Stimulated activated CD4-positive, alpha-beta T cell treated with anti-CD3 and anti-CD28 coated beads, Interleukin-2, amount 100 ng/mL, for 4 hours (primary cell): ENCODE measurements at regions not wholly inside any gene's neighbourhood (a gene's known extent, or its start where the extent isn't known, plus 50 kb on each side); places are given as distances from the start of the nearest gene placed in this dataset.
"Not testable (repeated sequence)": the region's sequence is repeated elsewhere in the genome, so short reads cannot be mapped to it uniquely, and the experiment has no call there.

Experiments used
- DNase-seq: peaks from one replicate; pipeline ENCODE4 v3.0.0-alpha.2; 2020; ENCODE audit warnings: low read depth

- not testable (repeated sequence) for DNase-seq
These were observed 85.9 kb upstream of the GRAMD1B start for GRCh38 chr11:123344188-123344587.

DNA sequence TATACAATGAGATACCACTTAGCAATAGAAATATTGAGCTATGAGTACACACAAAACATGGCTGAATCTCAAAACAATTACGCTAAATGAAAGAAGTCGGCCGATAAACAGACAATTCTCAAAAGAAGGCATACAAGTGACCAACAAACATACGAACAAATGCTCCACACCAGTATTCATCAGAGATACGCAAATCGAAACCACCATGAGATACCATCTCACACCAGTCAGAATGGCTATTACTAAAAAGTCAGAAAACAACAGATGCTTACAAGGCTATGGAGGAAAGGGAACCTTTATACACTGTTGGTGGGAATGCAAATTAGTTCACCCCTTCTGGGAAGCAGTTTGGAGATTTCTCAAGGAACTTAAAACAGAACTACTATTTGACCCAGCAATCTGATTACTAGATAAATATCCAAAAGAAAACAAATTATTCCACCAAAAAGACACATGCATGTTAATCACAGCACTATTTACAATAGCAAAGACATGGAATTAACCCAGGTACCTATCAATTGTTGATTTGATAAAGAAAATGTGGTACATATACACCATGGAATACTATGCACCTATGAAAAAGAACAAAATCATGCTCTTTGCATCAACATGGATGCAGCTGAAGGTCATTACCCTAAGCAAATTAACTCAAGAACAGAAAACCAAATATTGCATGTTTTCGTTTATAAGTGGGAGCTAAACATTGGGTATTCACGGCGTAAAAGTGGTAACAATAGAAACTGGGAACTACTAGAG lies 90.9 kb upstream of the GRAMD1B start:
- DNase-seq = no peak

DNA sequence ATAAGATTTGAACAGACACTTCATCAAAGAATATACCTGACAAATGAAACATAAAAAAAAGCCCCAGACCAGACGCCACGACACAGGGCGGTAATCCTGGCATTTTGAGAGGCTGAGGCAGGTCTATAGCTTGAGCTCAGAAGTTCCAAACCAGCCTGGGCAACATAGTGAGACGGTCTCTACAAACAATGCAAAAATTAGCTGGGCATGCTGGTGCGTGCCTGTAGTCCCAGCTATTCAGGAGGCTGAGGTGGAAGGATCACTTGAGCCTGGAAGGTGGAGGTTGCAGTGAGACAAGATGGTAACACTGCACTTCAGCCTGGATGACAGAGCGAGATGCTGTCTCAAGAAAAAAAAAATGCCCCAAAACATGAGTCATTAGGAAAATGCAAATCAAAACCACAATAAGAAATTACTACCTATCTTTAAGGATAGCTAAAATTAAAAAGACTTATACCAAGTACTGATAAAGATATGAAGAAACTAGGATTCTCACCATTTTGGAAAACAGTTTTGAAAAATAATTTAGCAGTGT lies 91.7 kb upstream of the GRAMD1B start:
- DNase-seq = no peak

DNA sequence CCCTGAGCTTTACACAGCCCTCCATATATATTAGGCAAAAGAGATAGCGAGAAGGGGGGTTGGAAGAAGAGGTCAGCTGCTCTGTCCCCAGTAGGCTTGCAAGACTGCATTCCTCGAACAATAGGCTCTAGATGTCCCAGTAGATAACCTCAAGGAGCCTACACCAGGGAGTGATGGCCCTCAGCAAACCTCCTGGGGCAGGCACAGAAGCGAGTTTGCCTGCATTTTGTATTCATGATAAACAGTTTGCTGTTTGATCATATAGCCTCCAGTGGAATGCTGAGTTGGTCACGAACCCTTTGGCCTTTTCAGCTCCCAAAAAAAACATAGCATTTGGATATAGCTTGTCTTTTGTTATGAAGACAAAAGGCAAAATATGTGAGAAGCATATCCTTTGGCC lies 95.1 kb upstream of the GRAMD1B start:
- no peak for DNase-seq

DNA sequence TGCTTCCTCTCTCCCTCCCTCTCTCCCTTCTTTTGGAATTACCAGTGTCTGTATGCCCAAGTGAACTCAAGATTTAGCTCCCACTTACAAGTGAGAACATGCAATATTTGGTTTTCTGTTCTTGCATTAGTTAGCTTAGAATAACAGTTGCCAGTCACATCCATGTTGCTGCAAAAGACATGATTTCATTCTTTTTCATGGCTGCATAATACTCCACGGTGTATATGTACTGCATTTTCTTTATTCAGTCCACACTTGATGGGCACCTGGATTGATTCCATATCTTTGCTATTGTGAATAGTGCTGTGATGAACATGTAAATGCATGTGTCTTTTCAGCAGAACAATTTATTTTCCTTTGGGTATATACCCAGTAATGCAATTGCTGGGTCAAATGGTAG lies 97.5 kb upstream of the GRAMD1B start:
- DNase-seq = not testable (repeated sequence)

- no peak for DNase-seq
These were observed 99.1 kb upstream of the GRAMD1B start for GRCh38 chr11:123330948-123331347.

DNA sequence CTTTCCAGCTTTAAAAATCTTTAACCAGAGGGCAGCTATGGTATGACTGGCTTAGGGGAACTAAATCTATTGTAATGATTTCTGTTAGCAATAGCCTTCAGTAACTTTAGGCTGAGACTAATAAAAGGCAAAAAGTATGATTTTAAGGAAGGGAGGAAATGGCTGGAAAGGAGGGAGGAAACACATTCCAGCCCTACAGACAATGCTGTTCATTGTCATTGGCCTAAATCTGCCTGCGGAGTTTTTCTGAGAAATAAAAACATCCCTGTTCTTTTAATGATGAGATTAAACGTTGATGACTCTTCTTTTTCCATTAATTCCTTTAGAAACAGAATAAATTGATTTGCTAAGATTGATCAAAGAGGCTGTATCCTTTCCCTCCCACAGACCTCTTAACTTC lies 99.6 kb upstream of the GRAMD1B start:
- DNase-seq = no peak

- DNase-seq = no peak
These were observed 100.0 kb upstream of the GRAMD1B start for GRCh38 chr11:123330071-123330470.

GRCh38 chr11:123328281-123328867 lies 101.7 kb upstream of the GRAMD1B start:
- no peak for DNase-seq

- no peak for DNase-seq
These were observed 104.5 kb upstream of the GRAMD1B start for GRCh38 chr11:123325533-123325932.

DNA sequence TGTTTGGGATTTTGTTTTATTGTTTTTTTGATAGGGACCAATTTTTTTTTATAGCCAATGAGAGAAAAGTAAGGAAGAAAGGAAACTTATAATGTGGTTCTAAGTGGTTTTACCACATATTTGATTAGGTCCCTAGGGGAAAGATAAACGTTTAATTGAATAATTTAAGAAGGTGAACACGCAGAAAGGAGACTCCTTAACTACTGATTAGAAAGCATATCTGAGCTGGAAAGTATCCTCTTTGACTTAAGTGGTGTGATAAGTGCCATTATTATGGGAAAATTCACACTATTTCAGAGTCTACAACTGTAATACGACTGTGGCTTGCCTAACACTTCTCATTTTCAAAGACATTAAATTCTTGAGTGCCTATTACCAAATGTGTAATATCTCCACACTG lies 106.5 kb upstream of the GRAMD1B start:
- no peak for DNase-seq

DNA sequence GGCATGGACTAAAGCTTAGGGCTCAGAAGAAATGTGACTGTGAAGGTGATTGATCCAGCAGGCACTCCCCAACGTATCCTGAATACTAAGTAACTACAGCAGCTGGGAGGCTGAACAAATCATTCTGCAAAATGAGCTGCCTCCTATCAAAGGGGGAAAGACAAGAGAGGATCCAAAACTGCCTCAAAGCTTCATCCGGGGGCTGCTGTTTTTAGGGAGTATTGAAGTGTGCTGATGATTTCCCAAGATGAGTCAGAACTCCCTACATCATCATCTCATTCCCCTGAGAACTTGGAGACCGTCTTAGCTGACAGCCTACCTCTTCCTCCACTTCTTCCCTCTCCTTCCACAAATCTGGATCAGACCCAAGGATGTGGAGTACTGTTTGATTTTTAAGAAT lies 108.4 kb upstream of the GRAMD1B start:
- no peak for DNase-seq

DNA sequence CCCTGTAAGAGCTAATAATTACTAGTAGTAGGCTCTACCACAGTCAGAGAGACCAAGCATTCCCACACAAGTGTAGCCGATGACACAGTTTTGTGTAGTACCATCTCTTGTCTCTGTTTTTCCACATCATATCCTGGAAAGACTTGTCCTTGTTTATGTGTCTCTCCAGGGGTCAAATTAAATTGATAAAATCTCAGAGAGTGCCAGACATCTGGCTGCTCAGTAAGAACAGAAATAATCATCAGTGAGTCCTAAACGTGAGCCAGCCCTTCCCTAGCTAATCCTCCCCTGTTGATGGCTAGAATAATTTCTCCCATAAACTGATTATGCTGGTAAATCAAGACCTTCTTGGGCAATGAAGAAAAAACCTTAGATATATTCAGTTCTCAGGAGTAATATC lies 111.4 kb upstream of the GRAMD1B start:
- DNase-seq = no peak

GRCh38 chr11:123318132-123318531 lies 111.9 kb upstream of the GRAMD1B start:
- DNase-seq = not testable (repeated sequence)

- no peak for DNase-seq
These were observed 114.1 kb upstream of the GRAMD1B start for GRCh38 chr11:123316003-123316402.

DNA sequence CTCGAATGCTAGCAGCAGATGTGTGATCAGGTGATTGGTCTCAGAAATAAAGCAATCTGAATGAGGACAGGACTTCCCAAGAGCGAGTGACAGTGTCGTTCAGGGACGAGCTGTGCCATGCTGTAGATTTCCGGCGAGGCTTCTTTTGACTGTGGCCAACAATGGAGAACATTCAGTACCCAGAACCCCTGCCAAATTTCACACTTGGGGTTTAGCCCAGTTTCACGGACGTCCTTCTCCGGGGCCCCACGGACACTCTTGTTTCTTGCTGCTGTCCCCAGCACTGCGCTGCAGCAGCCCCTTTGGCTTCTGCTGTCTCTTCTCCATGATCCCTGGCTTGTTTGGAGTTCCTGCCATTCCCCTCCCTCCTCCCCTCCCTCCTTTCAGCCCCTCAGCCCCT lies 115.1 kb upstream of the GRAMD1B start:
- DNase-seq = no peak

DNA sequence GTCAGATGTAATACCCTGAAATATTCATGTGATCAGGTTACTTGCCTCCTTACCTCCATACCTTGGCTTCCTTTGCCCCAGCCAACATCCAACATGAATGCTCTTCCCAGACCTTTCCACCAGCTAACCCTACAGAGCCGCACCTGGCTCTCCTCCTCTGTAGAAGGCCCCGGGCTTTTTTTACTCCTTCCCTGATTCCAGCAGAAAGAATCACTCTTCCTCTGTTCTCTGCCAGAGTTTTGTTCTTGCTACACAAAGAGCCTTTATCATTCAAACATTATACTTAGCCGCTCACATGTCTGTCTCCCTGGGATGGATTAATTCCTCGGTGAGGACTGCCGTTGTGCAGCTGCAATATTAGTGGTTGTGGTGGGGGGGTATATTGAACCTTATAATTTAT lies 116.8 kb upstream of the GRAMD1B start:
- no peak for DNase-seq

DNA sequence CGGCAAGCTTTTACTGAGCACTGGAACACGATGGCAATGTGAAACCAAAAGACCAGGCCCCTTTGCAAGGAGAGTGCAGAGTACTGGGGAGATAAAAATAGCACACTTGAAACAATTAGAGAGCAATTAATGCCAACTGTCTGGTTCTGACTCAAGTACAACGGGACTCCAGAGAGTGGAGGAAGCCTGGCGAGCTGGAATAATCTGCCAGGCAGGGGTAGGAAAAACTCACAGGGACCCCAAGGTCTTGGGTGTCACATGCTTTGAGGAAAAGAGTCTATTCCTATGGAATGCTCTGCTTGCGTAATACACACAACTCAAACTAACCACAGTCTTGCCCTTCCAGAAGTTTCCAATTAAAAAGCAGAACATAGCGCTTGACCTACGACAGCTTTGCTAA lies 113.0 kb upstream of the CLMP start:
- DNase-seq = no peak

- DNase-seq = no peak
These were observed 112.2 kb upstream of the CLMP start for GRCh38 chr11:123307276-123307675.

GRCh38 chr11:123306531-123306930 lies 111.5 kb upstream of the CLMP start:
- DNase-seq = no peak

DNA sequence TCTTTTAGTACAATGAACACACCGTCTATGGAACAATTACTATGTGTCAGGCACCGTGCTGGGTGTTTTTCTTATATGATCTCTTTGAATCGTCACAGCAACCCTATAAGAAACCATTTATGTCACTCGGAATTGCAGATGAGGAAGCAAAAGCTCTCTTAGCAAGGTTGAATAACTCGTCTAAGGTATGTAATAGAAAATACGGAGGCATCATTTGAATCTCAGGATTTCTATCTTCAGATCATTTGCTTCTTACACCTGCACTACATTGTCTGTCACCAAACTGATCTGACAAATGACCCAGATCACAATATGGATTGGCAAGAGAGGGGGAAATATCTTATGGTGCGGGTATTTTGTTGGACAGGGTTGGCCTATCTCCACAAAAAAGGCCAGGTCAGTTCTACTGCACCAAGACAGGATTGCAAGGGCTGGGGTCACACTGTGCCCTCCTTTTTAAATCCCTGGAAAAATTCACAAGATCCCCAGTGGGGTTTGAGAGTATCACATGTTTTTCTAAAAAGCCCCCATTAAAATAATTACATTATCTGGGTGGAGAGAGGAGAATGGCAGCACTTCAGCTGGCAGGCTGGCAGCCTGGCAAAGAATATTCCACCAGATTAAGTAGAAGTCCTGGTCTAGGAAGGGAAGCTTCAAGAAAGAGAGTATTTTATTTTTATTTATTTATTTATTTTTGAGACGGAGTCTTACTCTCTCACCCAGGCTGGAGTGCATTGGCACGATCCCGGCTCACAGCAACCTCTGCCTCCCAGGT lies 110.7 kb upstream of the CLMP start:
- no peak for DNase-seq

DNA sequence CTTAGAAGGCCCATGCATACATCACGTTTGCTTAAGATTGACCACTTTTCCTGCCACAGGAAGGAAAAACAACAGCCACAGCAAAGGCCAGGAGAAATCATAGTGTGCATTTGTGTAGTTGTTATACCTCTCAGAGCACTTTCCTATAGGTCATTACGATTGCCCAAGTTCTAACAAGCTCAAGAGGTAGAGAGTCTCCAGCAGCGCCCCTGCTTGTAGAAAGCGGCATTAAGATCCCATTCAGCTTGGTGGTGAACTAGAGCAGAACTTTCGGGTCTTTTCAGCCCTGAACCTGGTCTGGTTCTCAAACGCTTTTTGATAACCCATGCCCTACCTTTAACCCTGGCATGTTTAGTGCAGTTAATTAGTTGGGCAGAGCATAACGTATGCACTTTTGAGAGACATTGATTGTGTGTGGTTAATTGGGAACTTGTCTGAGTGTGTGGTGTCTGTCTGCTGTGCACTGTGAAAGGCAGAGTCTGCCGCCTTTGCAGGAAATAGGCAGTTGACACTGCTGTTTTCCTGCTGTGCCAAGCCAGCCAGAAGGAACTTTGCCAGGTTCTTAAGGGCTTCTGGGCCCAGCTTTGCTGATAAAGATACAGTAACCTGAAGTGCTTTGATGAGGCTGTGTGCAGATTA lies 109.9 kb upstream of the CLMP start:
- DNase-seq = no peak

- DNase-seq = no peak
These were observed 108.9 kb upstream of the CLMP start for GRCh38 chr11:123303924-123304323.
